Upper lobe of left lung (tissue), 4 donors: ENCODE measurements at regions not wholly inside any gene's neighbourhood (a gene's known extent, or its start where the extent isn't known, plus 50 kb on each side); places are given as distances from the start of the nearest gene placed in this dataset.

Experiments used
- EP300 ChIP-seq, 4 donors: sonication (generic); formaldehyde crosslinking; IDR thresholded peaks; one replicate each; pipeline ENCODE4 v1.5.1; 2017; ENCODE audit warnings: antibody characterized with exemption in 4 of 4, control low read depth in 2 of 4
- POLR2A ChIP-seq, 4 donors: fragments of 450-650 bp; IDR thresholded peaks; one replicate each; pipeline ENCODE4 v1.5.1; 2016 to 2017; ENCODE audit warnings: antibody characterized with exemption in 4 of 4, mild to moderate bottlenecking in 2 of 4
- POLR2AphosphoS5 ChIP-seq, 2 donors: sonication (generic); formaldehyde crosslinking; IDR thresholded peaks; one replicate each; pipeline ENCODE4 v1.5.1; 2017; ENCODE audit warnings: antibody characterized with exemption in 2 of 2
- TF ChIP-seq, protein P1 (sequence below), 6 experiments: fragments of 450-650 bp in 4 of 6; fragments of 200-600 bp in 2 of 6; sonication (generic) in 2 of 6; IDR thresholded peaks; one replicate each; pipeline ENCODE4 v1.5.1; 2016 to 2019; ENCODE audit warnings: antibody characterized with exemption in 6 of 6

DNA sequence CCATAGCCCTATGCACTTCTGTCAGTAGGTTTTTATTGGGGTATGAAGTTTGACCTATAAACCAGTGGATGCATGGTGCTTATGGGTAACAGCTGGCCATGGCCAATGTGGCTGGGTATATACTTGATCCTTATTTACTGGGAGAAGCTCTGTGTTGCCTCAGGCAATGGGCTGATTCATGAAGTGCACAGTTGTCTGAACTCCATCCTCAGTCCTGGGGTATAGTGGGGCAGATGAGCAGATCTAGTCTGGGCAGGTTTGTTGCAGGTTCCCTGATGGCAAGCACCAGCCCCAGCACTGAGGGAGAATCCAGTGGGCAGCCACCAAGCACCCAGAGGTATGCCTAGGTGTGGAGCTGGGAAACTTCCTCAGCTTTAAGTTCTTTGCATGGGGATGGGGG, 274.4 kb downstream of the TDRD3 start:
- TF ChIP-seq POLR2A (IDR thresholded peaks at IDR 0.05) (no peak), EP300 (IDR thresholded peaks at IDR 0.05) (no peak), POLR2AphosphoS5 (IDR thresholded peaks at IDR 0.05) (no peak)
- TF ChIP-seq, protein P1, sequence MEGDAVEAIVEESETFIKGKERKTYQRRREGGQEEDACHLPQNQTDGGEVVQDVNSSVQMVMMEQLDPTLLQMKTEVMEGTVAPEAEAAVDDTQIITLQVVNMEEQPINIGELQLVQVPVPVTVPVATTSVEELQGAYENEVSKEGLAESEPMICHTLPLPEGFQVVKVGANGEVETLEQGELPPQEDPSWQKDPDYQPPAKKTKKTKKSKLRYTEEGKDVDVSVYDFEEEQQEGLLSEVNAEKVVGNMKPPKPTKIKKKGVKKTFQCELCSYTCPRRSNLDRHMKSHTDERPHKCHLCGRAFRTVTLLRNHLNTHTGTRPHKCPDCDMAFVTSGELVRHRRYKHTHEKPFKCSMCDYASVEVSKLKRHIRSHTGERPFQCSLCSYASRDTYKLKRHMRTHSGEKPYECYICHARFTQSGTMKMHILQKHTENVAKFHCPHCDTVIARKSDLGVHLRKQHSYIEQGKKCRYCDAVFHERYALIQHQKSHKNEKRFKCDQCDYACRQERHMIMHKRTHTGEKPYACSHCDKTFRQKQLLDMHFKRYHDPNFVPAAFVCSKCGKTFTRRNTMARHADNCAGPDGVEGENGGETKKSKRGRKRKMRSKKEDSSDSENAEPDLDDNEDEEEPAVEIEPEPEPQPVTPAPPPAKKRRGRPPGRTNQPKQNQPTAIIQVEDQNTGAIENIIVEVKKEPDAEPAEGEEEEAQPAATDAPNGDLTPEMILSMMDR (IDR thresholded peaks at IDR 0.05) = no peak
